ENCODE measurements at regions not wholly inside any gene's neighbourhood (a gene's known extent, or its start where the extent isn't known, plus 50 kb on each side); places are given as distances from the start of the nearest gene placed in this dataset.

DNA sequence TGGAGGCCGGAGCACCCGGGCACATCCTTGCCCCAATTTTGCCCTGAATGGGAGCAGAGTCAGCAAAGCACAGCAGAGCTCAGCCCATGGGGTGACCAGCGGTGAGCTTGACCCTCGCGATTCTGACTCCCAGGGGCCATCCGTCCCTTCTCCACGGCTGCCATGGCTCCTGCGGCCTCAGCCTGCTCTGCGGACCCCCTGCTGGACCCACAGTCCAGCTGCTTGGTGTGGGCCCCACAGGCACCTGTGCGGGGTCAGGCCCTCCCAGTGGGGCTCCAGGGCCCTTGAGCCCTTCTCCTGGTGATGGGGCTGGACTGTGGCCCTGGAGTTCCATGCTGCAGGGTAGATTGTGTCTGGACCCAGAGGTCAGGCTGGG, 144.2 kb downstream of the ENGASE start:
- H3K4me1 ChIP-seq (ENCODE audit: insufficient read depth, low read length) = no peaks in the 10 kb centered on the region; the same call in 1 of the 2 replicates
- no peaks in the 10 kb centered on the region for H3K36me3 Mint-ChIP-seq (ENCODE audit: insufficient read depth in 1 of 3, low read depth in 3 of 3)
- H3T11ph ChIP-seq (ENCODE audit: low read length) = no peak overlapping the region
- H4K20me1 ChIP-seq (ENCODE audit: control insufficient read depth, insufficient read depth, insufficient read length) = no peaks in the 10 kb centered on the region
- H3K14ac ChIP-seq (ENCODE audit: insufficient read depth, low read length) = no peak overlapping the region
- H3K56ac ChIP-seq (ENCODE audit: insufficient read length, low read depth, low read length) = no peak overlapping the region
- H3K27ac Mint-ChIP-seq = no peak overlapping the region
- H3K79me2 ChIP-seq (ENCODE audit: insufficient read depth, low read length) = no peaks in the 10 kb centered on the region
- no peak overlapping the region for H2AK5ac ChIP-seq (ENCODE audit: insufficient read length, low read length)
- DNase-seq = no peak
- H3K27me3 ChIP-seq (ENCODE audit: insufficient read depth, low read length) = no peaks in the 10 kb centered on the region
- H2BK15ac ChIP-seq (ENCODE audit: low read depth, low read length) = no peak overlapping the region
- H2BK5ac ChIP-seq (ENCODE audit: insufficient read length, low read length) = no peak overlapping the region
- peaks cover 14% of the 10 kb centered on the region for H3K27me3 Mint-ChIP-seq (ENCODE audit: low read depth)
- H3K4me1 Mint-ChIP-seq = peaks cover 42 to 50% of the 10 kb centered on the region in 2 experiments
- no peak overlapping the region for H2BK20ac ChIP-seq (ENCODE audit: low read depth, low read length, poor library complexity, severe bottlenecking)
- no peak overlapping the region for H3K18ac ChIP-seq (ENCODE audit: insufficient read length, low read depth, low read length)
- no peak overlapping the region for H4K8ac ChIP-seq (replicated peaks; ENCODE audit: insufficient read length, low read depth, low read length)
- H3K4me3 Mint-ChIP-seq = no peak overlapping the region
- H4K91ac ChIP-seq (ENCODE audit: insufficient read length, low read depth, low read length) = no peak overlapping the region
- H4K5ac ChIP-seq (ENCODE audit: insufficient read length, low read depth, low read length) = no peak overlapping the region
- H3K79me1 ChIP-seq (ENCODE audit: insufficient read depth, low read depth, low read length, poor library complexity, severe bottlenecking) = no peaks in the 10 kb centered on the region
- H3K4ac ChIP-seq (ENCODE audit: low read depth, low read length) = no peak overlapping the region
- H3K9ac ChIP-seq (ENCODE audit: extremely low read depth, insufficient read length, low read length) = no peak overlapping the region
- no peak overlapping the region for H2BK12ac ChIP-seq (ENCODE audit: insufficient read length, low read depth, low read length)
- H3K9me3 Mint-ChIP-seq = no peaks in the 10 kb centered on the region
- peaks cover 7% of the 10 kb centered on the region for H3K23me2 ChIP-seq (ENCODE audit: insufficient read length, low read depth, low read length, poor library complexity, severe bottlenecking)
- no CpG with 5 or more reads among the region's 10 CpGs for WGBS (ENCODE audit: extremely low coverage, insufficient read length, low lambda C conversion rate)
- H2BK120ac ChIP-seq (ENCODE audit: low read depth, low read length, poor library complexity, severe bottlenecking) = no peak overlapping the region
- H3K9me3 ChIP-seq (ENCODE audit: control insufficient read depth, low read depth, low read length) = no peaks in the 10 kb centered on the region
- no peak overlapping the region for H3K4me2 ChIP-seq (ENCODE audit: insufficient read depth, insufficient read length, low read length)
- no peak overlapping the region for H3K23ac ChIP-seq (ENCODE audit: insufficient read length, low read depth, low read length)
- no peak overlapping the region for H2AFZ ChIP-seq (ENCODE audit: low read length)
- no peak overlapping the region for H3K27ac ChIP-seq (ENCODE audit: insufficient read length, low read depth, low read length)
- TF ChIP-seq, protein P1, sequence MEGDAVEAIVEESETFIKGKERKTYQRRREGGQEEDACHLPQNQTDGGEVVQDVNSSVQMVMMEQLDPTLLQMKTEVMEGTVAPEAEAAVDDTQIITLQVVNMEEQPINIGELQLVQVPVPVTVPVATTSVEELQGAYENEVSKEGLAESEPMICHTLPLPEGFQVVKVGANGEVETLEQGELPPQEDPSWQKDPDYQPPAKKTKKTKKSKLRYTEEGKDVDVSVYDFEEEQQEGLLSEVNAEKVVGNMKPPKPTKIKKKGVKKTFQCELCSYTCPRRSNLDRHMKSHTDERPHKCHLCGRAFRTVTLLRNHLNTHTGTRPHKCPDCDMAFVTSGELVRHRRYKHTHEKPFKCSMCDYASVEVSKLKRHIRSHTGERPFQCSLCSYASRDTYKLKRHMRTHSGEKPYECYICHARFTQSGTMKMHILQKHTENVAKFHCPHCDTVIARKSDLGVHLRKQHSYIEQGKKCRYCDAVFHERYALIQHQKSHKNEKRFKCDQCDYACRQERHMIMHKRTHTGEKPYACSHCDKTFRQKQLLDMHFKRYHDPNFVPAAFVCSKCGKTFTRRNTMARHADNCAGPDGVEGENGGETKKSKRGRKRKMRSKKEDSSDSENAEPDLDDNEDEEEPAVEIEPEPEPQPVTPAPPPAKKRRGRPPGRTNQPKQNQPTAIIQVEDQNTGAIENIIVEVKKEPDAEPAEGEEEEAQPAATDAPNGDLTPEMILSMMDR (conservative IDR thresholded peaks at IDR 0.05) = no peak

All from H9 (cell line).